ENCODE measurements at regions not wholly inside any gene's neighbourhood (a gene's known extent, or its start where the extent isn't known, plus 50 kb on each side); places are given as distances from the start of the nearest gene placed in this dataset.
"Not testable (repeated sequence)": the region's sequence is repeated elsewhere in the genome, so short reads cannot be mapped to it uniquely, and the experiment has no call there.

DNA sequence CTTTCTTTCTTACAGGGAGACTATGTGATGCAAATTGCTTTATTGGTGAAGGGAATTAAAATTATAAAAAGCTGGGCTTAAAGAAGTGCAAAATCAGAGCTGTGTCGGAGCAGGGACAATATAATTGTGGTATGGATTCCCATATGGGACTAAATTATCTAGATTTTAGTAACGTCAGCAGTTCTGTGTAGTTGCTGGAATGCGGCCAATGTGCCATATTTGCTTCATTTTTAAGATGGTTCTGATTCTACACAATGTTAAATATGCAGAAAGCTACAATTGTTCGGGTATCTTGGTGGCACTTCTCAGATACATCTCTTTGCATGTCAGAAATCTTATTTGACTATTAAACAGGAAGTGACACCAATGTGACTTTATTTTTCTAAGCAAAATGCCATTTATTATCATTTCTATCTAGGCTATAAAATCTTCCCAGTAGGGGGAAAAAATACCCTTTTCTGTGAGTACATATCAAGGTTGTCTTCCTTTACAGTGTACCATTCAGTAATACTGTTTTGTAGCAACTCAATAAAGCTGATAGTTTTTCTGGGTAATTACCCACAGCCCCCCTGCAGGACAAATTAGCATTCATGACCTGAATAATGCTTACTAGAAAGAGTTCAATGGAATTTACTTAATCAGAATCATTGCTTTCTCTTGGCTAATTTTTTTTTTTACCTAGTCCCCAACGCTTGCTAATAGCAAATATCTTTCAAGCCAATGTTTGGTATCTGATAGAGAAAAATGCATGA is 288.3 kb upstream of the ADGRL2 start:
- H3K4me1 ChIP-seq (ENCODE audit: control insufficient read depth, insufficient read depth, low read length, poor library complexity, severe bottlenecking): peaks cover 4% of the 10 kb centered on the region
- no peak overlapping the region for H3K4me3 ChIP-seq (ENCODE audit: extremely low read depth, insufficient read depth, low read length, poor library complexity, severe bottlenecking)
- H3K36me3 ChIP-seq (ENCODE audit: control insufficient read depth, insufficient read depth, low read length): no peaks in the 10 kb centered on the region
- 87 to 95% methylated on average over 3 to 4 of the region's 5 CpGs for WGBS, 2 experiments (ENCODE audit: insufficient coverage in 2 of 2)
- H3K9me3 ChIP-seq (ENCODE audit: control insufficient read depth, low read length): no peaks in the 10 kb centered on the region
- H3K27ac ChIP-seq (ENCODE audit: low read depth, low read length, severe bottlenecking): no peak overlapping the region

DNA sequence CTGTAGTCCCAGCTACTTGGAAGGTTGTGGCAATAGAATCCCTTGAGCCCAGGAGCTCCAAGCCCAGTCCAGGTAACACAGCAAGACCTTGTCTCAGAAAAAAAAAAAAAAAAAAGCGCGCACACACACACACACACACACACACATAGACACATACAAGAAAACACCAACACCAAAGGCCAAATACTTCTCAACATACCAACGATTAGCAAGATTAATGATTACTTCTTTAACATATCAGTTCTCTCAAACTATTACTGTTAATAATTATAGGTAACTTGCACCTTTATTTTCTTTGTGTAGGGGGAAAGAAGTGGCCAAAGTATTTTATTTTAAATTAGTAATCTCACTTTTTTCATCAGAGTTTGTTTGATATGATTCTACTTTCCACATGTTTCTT is 289.5 kb upstream of the ADGRL2 start:
- Histone ChIP-seq H3K4me3 (ENCODE audit: extremely low read depth, insufficient read depth, low read length, poor library complexity, severe bottlenecking) (no peak overlapping the region), H3K4me1 (ENCODE audit: control insufficient read depth, insufficient read depth, low read length, poor library complexity, severe bottlenecking) (peaks cover 4% of the 10 kb centered on the region), H3K9me3 (ENCODE audit: control insufficient read depth, low read length) (no peaks in the 10 kb centered on the region), H3K27ac (ENCODE audit: low read depth, low read length, severe bottlenecking) (no peak overlapping the region), H3K36me3 (ENCODE audit: control insufficient read depth, insufficient read depth, low read length) (no peaks in the 10 kb centered on the region)
- WGBS, 2 experiments (ENCODE audit: insufficient coverage in 2 of 2): no CpG with 5 or more reads among the region's 3 CpGs

DNA sequence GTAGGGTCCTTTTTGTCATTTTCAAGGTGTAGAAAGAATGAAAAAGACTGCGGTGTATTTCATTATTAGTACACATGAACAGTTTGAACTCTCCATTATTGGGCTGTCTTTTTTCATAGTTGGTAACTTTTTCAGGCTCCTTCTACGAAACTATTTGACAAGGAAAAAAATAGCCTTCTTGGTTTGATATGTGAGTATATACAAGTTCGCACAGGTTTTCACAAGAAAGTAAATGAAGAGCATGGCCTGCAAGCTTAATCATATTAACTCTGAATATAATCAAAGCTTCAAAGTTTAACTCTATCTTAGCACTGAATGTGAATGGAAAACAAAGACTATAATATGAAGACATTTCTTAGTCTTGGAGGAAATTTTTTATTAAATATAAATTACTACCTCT is 290.0 kb upstream of the ADGRL2 start:
- WGBS, 2 experiments (ENCODE audit: insufficient coverage in 2 of 2): 100% methylated on average over 1 of the region's 3 CpGs; no CpG with 5 or more reads in 1 of the 2 experiments
- Histone ChIP-seq H3K27ac (ENCODE audit: low read depth, low read length, severe bottlenecking) (no peak overlapping the region), H3K36me3 (ENCODE audit: control insufficient read depth, insufficient read depth, low read length) (no peaks in the 10 kb centered on the region), H3K4me1 (ENCODE audit: control insufficient read depth, insufficient read depth, low read length, poor library complexity, severe bottlenecking) (peaks cover 4% of the 10 kb centered on the region), H3K9me3 (ENCODE audit: control insufficient read depth, low read length) (no peaks in the 10 kb centered on the region), H3K4me3 (ENCODE audit: extremely low read depth, insufficient read depth, low read length, poor library complexity, severe bottlenecking) (no peak overlapping the region)

DNA sequence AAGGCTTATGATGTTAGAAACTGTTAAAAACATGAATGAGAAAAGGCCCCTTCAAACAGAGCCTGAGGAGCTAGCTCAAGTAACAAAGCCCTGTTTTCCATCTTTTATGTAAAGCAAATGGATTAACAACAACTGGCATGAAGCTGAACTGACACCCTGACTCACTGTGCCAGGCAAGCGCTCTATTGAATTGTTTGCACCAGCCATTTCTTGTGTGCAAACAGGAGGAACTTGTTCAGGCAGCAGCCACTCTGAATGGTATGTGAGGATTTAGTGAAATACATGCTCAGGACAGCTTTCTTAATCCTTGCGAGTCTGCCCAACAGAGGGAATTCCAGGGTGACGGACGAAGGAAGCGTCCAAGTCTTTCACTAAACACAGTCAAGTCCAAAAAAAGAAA is 291.1 kb upstream of the ADGRL2 start:
- WGBS, 2 experiments (ENCODE audit: insufficient coverage in 2 of 2): 75 to 92% methylated on average over 2 to 5 of the region's 5 CpGs
- Histone ChIP-seq H3K27ac (ENCODE audit: low read depth, low read length, severe bottlenecking) (no peak overlapping the region), H3K36me3 (ENCODE audit: control insufficient read depth, insufficient read depth, low read length) (no peaks in the 10 kb centered on the region), H3K9me3 (ENCODE audit: control insufficient read depth, low read length) (no peaks in the 10 kb centered on the region), H3K4me3 (ENCODE audit: extremely low read depth, insufficient read depth, low read length, poor library complexity, severe bottlenecking) (no peak overlapping the region), H3K4me1 (ENCODE audit: control insufficient read depth, insufficient read depth, low read length, poor library complexity, severe bottlenecking) (peaks cover 4% of the 10 kb centered on the region)

DNA sequence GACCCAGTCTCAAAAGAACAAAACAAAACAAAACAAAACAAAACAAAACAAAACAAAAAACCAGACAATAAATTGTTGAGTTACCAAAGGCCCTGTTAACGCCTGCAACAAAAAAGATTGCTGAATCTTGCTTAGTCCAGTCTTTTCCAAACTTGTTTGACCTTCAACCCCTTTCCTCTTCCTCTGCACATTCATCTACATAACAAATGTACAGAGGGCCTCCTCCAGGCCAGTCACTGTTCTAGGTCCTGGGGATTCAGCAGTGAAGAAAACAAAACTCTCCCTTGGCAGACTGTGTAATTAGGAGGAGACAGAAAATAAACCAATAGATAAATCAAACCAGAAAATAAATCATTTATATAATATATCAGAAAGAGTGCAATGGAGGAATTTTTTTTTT is 294.0 kb upstream of the ADGRL2 start:
- Histone ChIP-seq H3K36me3 (ENCODE audit: control insufficient read depth, insufficient read depth, low read length) (no peaks in the 10 kb centered on the region), H3K27ac (ENCODE audit: low read depth, low read length, severe bottlenecking) (no peak overlapping the region), H3K4me3 (ENCODE audit: extremely low read depth, insufficient read depth, low read length, poor library complexity, severe bottlenecking) (no peak overlapping the region), H3K4me1 (ENCODE audit: control insufficient read depth, insufficient read depth, low read length, poor library complexity, severe bottlenecking) (peaks cover 4% of the 10 kb centered on the region), H3K9me3 (ENCODE audit: control insufficient read depth, low read length) (no peaks in the 10 kb centered on the region)
- WGBS, 2 experiments (ENCODE audit: insufficient coverage in 2 of 2): 75 to 91% methylated on average over 1 of the region's 1 CpG

DNA sequence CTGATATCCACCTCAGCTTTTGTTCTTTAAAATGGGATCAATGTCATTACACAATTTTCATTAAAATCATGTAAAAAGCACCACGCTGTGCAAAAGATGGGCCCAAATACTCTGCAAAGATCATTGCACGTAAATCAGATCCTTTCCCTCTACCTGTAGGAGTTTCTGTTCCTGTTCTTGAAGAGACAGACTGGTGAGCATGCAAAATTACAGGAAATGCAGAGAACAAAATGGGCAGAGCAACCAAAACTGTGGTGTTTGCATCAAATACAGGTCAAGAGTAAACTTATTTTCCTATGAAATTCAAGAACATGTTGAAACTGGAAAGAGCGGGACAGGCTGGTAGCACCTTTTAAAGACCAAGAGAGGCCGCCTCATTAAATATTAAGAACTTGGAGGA is 294.9 kb upstream of the ADGRL2 start:
- WGBS, 2 experiments (ENCODE audit: insufficient coverage in 2 of 2): 86% methylated on average over 1 of the region's 4 CpGs; no CpG with 5 or more reads in 1 of the 2 experiments
- H3K4me1 ChIP-seq (ENCODE audit: control insufficient read depth, insufficient read depth, low read length, poor library complexity, severe bottlenecking): peaks cover 4% of the 10 kb centered on the region
- no peaks in the 10 kb centered on the region for H3K36me3 ChIP-seq (ENCODE audit: control insufficient read depth, insufficient read depth, low read length)
- H3K9me3 ChIP-seq (ENCODE audit: control insufficient read depth, low read length): no peaks in the 10 kb centered on the region
- H3K4me3 ChIP-seq (ENCODE audit: extremely low read depth, insufficient read depth, low read length, poor library complexity, severe bottlenecking): no peak overlapping the region
- H3K27ac ChIP-seq (ENCODE audit: low read depth, low read length, severe bottlenecking): no peak overlapping the region

DNA sequence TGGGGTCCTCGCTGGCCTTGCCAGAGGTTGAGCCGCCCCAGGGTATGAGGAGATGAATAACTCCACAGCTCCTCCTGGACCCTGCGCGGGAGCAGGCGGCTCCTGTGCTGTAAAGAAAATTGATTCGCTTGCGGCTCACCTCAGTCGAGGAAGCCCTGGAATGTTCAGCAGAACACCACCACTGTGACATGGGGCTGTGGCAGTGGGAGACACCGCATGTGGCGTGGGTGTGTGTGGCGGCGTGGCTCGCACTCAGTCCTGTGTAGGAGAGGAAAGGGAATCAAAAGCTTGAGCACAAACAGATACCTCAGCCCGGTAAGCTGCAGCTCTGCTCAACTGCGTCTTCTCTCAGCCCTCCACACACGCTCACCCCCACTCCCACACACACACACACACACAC is 295.9 kb upstream of the ADGRL2 start:
- H3K9me3 ChIP-seq (ENCODE audit: control insufficient read depth, low read length); H3K4me3 ChIP-seq (ENCODE audit: extremely low read depth, insufficient read depth, low read length, poor library complexity, severe bottlenecking); H3K36me3 ChIP-seq (ENCODE audit: control insufficient read depth, insufficient read depth, low read length); H3K4me1 ChIP-seq (ENCODE audit: control insufficient read depth, insufficient read depth, low read length, poor library complexity, severe bottlenecking); H3K27ac ChIP-seq (ENCODE audit: low read depth, low read length, severe bottlenecking): not testable (repeated sequence)
- WGBS, 2 experiments (ENCODE audit: insufficient coverage in 2 of 2): no CpG with 5 or more reads among the region's 16 CpGs

DNA sequence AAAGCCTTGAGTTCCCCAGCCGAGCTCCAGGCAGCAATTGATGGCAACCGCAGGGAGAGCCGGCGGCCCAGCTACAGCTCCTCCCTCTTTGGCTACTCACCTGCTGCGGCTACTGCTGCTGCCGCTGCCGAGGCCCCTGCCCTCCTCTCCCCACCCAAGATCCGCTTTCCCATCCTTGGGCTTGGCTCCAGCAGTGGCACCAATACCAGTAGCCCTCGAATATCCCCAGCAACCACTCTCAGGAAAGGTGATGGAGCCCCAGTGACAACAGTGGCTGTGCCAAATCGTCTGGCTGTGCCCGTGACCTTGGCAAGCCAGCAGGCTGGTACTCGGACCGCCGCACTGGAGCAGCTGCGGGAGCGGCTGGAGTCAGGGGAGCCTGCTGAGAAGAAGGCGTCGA is 298.0 kb upstream of the ADGRL2 start:
- H3K4me1 ChIP-seq (ENCODE audit: control insufficient read depth, insufficient read depth, low read length, poor library complexity, severe bottlenecking); H3K4me3 ChIP-seq (ENCODE audit: extremely low read depth, insufficient read depth, low read length, poor library complexity, severe bottlenecking); H3K27ac ChIP-seq (ENCODE audit: low read depth, low read length, severe bottlenecking); H3K36me3 ChIP-seq (ENCODE audit: control insufficient read depth, insufficient read depth, low read length); H3K9me3 ChIP-seq (ENCODE audit: control insufficient read depth, low read length): not testable (repeated sequence)
- WGBS, 2 experiments (ENCODE audit: insufficient coverage in 2 of 2): 92 to 93% methylated on average over 7 to 14 of the region's 18 CpGs

DNA sequence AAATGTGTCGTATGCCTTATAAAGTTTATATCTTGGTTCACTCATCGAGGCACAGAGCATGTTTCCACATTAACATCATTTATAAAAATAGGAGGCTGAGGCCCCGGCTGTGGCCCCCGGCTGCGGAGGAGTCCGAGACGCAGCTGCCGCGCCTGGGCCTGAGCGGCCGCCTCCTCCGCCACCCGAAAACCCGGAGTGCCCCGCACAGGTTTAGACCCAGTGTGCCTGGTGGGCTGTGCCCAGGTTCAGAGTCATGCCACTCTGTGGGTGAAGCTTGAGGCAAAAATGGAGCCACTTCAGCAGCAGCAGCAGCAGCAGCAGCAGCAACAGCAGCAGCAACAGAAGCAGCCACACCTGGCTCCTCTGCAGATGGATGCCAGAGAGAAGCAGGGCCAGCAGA is 299.2 kb upstream of the ADGRL2 start:
- not testable (repeated sequence) for H3K4me1 ChIP-seq (ENCODE audit: control insufficient read depth, insufficient read depth, low read length, poor library complexity, severe bottlenecking); H3K36me3 ChIP-seq (ENCODE audit: control insufficient read depth, insufficient read depth, low read length); H3K9me3 ChIP-seq (ENCODE audit: control insufficient read depth, low read length); H3K27ac ChIP-seq (ENCODE audit: low read depth, low read length, severe bottlenecking); H3K4me3 ChIP-seq (ENCODE audit: extremely low read depth, insufficient read depth, low read length, poor library complexity, severe bottlenecking)
- WGBS, 2 experiments (ENCODE audit: insufficient coverage in 2 of 2): 93 to 100% methylated on average over 5 to 13 of the region's 15 CpGs

DNA sequence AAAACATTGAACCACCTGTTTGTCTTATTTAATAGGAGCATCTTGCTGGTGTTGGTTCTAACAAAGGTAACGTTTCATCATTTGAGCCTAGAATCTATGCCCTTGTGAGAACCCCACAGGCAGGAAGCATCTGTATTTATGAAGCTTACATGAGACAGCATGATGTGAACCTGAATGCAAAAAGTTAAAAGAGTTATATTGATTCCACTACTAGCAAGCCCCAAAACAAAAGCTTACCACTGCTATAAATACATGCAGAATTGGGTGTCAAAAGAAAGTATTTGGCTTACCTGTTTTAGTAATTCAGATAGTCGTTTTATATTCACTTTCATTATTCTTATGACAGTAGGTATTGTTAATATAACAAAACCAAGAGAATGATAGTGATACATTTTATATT is 301.2 kb upstream of the ADGRL2 start:
- Histone ChIP-seq H3K4me3 (ENCODE audit: extremely low read depth, insufficient read depth, low read length, poor library complexity, severe bottlenecking) (no peak overlapping the region), H3K27ac (ENCODE audit: low read depth, low read length, severe bottlenecking) (no peak overlapping the region), H3K4me1 (ENCODE audit: control insufficient read depth, insufficient read depth, low read length, poor library complexity, severe bottlenecking) (peaks cover 3% of the 10 kb centered on the region), H3K9me3 (ENCODE audit: control insufficient read depth, low read length) (no peaks in the 10 kb centered on the region), H3K36me3 (ENCODE audit: control insufficient read depth, insufficient read depth, low read length) (no peaks in the 10 kb centered on the region)
- 80% methylated on average over 1 of the region's 2 CpGs; no CpG with 5 or more reads in 1 of the 2 experiments for WGBS, 2 experiments (ENCODE audit: insufficient coverage in 2 of 2)
